KMS-11 (cell line): ENCODE measurements at regions not wholly inside any gene's neighbourhood (a gene's known extent, or its start where the extent isn't known, plus 50 kb on each side); places are given as distances from the start of the nearest gene placed in this dataset.

Experiments
- H2AFZ ChIP-seq: fragments of 200-600 bp; sonication (generic); 2 replicates; pipeline ENCODE4 v1.6.1; 2016; ENCODE audit warnings: antibody characterized with exemption, mixed run types, low read depth
- H3K27ac ChIP-seq: fragments of 200-600 bp; sonication (generic); 2 replicates; pipeline ENCODE4 v1.6.1; 2016; ENCODE audit warnings: mild to moderate bottlenecking, mixed run types
- H3K27me3 ChIP-seq: fragments of 200-600 bp; sonication (generic); 2 replicates; pipeline ENCODE4 v1.6.1; 2017; ENCODE audit warnings: mild to moderate bottlenecking, low read depth, mixed run types, moderate library complexity; ENCODE audit not compliant: insufficient read depth
- H3K36me3 ChIP-seq: fragments of 200-600 bp; sonication (generic); 2 replicates; pipeline ENCODE4 v1.6.1; 2017; ENCODE audit warnings: mild to moderate bottlenecking, mixed run types; ENCODE audit not compliant: insufficient read depth
- H3K4me1 ChIP-seq: fragments of 200-600 bp; sonication (generic); 2 replicates; pipeline ENCODE4 v1.6.1; 2016; ENCODE audit warnings: mild to moderate bottlenecking, low read depth, mixed run types; ENCODE audit not compliant: poor library complexity, severe bottlenecking
- H3K4me2 ChIP-seq: fragments of 200-600 bp; sonication (generic); 2 replicates; pipeline ENCODE4 v1.7.0; 2016; ENCODE audit warnings: mild to moderate bottlenecking, mixed run types
- H3K4me3 ChIP-seq: fragments of 200-600 bp; sonication (generic); IDR thresholded peaks from 2 replicates; pipeline ENCODE4 v1.6.1; 2017; ENCODE audit warnings: low read depth, low read length, mixed read lengths; ENCODE audit not compliant: insufficient read depth
- H3K79me2 ChIP-seq: fragments of 200-600 bp; sonication (generic); 2 replicates; pipeline ENCODE4 v1.6.1; 2016; ENCODE audit warnings: low read depth, mixed run types; ENCODE audit not compliant: insufficient read depth
- H3K9ac ChIP-seq: fragments of 200-600 bp; sonication (generic); 2 replicates; pipeline ENCODE4 v1.6.1; 2016; ENCODE audit warnings: mild to moderate bottlenecking, mixed run types
- H4K20me1 ChIP-seq: fragments of 200-600 bp; sonication (generic); 2 replicates; pipeline ENCODE4 v1.6.1; 2016; ENCODE audit warnings: mild to moderate bottlenecking, mixed run types; ENCODE audit not compliant: insufficient read depth
- TF ChIP-seq, protein P1 (sequence below): fragments of 200-600 bp; sonication (generic); conservative IDR thresholded peaks from 2 replicates; pipeline ENCODE4 v1.6.1; 2017; ENCODE audit warnings: low read depth, mild to moderate bottlenecking, antibody characterized with exemption, low read length, moderate library complexity, mixed read lengths

DNA sequence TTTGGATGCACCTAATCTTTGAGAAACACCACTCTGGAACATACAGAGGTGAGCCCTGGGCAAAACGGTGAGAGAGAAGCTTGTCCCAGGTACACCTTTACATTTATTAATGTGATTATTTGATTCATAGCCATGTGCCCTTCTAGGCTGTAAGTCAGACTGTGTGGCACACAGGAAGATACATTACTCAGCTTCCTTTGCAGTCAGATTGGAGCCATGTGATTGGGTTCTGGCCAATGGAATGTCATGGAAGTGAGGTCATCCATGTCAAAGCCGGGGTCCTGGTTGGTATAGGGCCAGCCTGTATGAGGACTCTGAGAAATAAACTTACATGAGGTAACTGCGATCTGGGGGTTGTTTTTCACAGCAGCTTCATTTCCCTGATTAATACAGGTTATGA is 106.8 kb upstream of the CD180 start:
- H3K27ac ChIP-seq = no peak overlapping the region
- no peak overlapping the region for H3K9ac ChIP-seq
- no peak overlapping the region for H3K4me2 ChIP-seq
- no peak overlapping the region for H3K4me3 ChIP-seq
- no peaks in the 10 kb centered on the region for H4K20me1 ChIP-seq
- H3K36me3 ChIP-seq = no peaks in the 10 kb centered on the region
- H3K4me1 ChIP-seq = no peaks in the 10 kb centered on the region
- no peaks in the 10 kb centered on the region for H3K27me3 ChIP-seq
- no peak overlapping the region for H2AFZ ChIP-seq
- no peaks in the 10 kb centered on the region for H3K79me2 ChIP-seq
- TF ChIP-seq, protein P1, sequence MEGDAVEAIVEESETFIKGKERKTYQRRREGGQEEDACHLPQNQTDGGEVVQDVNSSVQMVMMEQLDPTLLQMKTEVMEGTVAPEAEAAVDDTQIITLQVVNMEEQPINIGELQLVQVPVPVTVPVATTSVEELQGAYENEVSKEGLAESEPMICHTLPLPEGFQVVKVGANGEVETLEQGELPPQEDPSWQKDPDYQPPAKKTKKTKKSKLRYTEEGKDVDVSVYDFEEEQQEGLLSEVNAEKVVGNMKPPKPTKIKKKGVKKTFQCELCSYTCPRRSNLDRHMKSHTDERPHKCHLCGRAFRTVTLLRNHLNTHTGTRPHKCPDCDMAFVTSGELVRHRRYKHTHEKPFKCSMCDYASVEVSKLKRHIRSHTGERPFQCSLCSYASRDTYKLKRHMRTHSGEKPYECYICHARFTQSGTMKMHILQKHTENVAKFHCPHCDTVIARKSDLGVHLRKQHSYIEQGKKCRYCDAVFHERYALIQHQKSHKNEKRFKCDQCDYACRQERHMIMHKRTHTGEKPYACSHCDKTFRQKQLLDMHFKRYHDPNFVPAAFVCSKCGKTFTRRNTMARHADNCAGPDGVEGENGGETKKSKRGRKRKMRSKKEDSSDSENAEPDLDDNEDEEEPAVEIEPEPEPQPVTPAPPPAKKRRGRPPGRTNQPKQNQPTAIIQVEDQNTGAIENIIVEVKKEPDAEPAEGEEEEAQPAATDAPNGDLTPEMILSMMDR = no peak

GRCh38 chr5:67301285-67301903 is 104.8 kb upstream of the CD180 start:
- Histone ChIP-seq H4K20me1 (no peaks in the 10 kb centered on the region), H3K4me2 (no peak overlapping the region), H3K36me3 (no peaks in the 10 kb centered on the region), H3K4me3 (no peak overlapping the region), H3K9ac (no peak overlapping the region), H3K27me3 (no peaks in the 10 kb centered on the region), H3K4me1 (no peaks in the 10 kb centered on the region), H3K79me2 (no peaks in the 10 kb centered on the region), H3K27ac (no peak overlapping the region), H2AFZ (no peak overlapping the region)
- TF ChIP-seq, protein P1 = no peak

DNA sequence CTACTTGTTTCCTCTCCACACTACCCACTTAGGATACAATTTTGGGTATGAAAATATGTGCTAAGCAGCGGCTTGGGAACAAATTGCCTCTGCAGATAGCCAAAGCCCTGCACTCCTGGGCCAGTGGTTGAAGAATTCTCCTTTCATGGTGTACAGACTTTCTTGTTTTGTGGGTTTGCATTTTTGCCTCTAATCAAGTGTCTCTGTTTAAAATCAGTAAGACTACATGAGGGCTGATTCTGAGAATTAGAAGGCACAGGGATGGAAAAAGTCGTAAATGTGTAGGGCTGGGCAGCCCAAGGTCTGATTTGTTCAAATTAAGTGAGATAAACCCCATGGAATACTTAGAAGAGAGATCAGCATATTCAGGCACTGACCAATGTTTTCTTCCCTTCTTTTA is 103.7 kb upstream of the CD180 start:
- Histone ChIP-seq H3K4me3 (no peak overlapping the region), H3K79me2 (no peaks in the 10 kb centered on the region), H2AFZ (no peak overlapping the region), H3K4me1 (no peaks in the 10 kb centered on the region), H3K4me2 (no peak overlapping the region), H4K20me1 (no peaks in the 10 kb centered on the region), H3K27me3 (no peaks in the 10 kb centered on the region), H3K9ac (no peak overlapping the region), H3K36me3 (no peaks in the 10 kb centered on the region), H3K27ac (no peak overlapping the region)
- TF ChIP-seq, protein P1 = no peak

DNA sequence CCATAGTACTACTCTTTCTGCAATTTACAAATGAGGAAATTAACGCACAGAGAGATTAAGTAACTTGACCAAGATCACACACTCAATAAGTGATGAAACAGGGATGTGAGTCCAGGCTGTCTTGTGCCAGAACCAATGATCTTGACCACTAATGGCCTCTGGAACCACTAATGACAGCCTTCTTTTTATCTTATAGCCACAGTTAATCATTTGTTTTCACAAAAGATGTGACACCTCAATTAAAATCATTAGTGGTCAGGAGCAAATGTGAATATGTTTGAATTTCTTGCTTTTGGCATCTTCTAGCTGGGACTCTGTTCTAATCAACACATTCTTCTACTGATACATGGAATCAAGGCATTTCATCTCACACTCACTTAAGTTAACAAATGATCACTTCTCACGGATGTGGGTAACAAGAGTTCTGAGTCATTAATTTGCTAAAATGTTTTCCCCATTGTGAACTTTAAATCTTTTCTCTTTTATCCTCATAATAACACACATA is 102.7 kb upstream of the CD180 start:
- no peaks in the 10 kb centered on the region for H3K27me3 ChIP-seq
- H3K4me2 ChIP-seq = no peak overlapping the region
- TF ChIP-seq, protein P1 = no peak
- no peaks in the 10 kb centered on the region for H4K20me1 ChIP-seq
- no peak overlapping the region for H2AFZ ChIP-seq
- no peak overlapping the region for H3K27ac ChIP-seq
- H3K4me1 ChIP-seq = no peaks in the 10 kb centered on the region
- no peaks in the 10 kb centered on the region for H3K79me2 ChIP-seq
- H3K36me3 ChIP-seq = no peaks in the 10 kb centered on the region
- no peak overlapping the region for H3K4me3 ChIP-seq
- H3K9ac ChIP-seq = no peak overlapping the region
